ENCODE measurements at regions not wholly inside any gene's neighbourhood (a gene's known extent, or its start where the extent isn't known, plus 50 kb on each side); places are given as distances from the start of the nearest gene placed in this dataset.
A peak's percentile ranks its signal among the peaks of the same experiment; 100 is the strongest.
"Not testable (repeated sequence)": the region's sequence is repeated elsewhere in the genome, so short reads cannot be mapped to it uniquely, and the experiment has no call there.

DNA sequence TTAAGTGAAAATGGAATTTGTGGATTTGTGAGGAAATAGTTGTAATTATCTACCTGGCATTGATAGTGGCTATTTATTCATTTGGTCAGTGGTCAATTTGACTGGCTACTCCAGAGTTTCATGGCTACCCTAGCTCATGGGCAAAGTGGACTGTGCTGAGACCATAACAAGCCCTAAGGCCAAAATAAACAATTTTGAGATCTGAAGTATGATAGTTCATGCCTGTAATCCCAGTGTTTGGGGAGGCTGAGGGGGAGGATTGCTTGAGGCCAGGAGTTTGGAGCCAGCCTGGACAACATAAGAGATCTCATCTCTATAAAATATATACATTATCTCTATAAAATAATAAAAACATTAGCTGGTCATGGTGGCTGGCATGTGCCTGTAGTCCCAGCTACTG, 311.7 kb downstream of the HIVEP2 start:
- no peak for ATAC-seq
- DNase-seq (ENCODE audit: low spot score), result no peak

DNA sequence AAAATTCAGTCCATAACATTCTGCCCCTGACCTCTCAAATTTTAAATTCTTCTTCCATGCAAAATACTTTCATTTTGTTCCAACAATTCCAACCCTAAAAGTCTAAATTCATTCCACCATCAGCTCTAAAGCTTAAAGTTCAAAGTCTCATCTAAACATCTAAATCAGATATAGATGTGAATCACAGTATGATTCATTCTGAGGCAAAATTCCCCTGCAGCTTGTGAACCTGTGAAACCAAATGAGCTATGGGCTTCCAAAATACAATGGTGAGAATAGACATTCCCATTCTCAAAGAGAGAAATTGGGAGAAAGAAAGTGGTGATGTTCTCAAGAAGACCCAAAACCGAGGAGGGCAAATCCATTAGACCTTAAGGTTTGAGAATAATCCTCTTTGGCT, 309.8 kb downstream of the HIVEP2 start:
- DNase-seq (ENCODE audit: low spot score) (no peak), ATAC-seq (no peak)

DNA sequence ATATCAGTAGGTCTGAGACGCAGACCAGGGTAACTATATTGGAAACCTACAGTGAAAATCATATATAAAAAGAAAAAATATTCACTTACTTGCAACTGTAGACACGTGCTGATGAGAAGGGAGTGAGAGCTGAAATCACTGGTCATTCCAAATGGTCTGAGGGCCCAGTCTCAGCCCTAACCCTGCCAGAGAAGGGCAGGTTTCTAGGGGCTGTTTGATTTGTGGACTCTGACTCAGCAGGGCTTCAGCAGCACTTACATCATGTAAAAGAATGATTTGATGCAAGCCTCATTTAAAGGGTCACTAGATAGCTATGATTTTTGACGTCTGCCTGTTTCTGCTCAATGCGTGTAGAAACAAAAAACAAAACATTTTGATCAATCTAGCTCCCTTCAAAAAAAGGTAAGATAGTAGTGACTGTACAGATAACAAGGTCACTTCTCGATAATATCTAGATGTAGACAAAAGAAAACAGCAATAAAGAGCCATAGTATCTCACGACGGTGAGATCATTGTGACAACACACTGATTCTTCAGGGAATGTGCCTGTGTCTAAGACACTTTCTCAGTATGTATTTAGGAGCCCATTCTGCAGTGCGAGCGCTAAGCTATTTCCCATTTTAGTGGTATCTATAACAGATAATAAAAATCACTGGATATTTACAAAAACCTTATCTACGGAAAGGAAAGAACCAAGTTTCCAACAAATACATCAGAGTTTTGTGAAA, 307.2 kb downstream of the HIVEP2 start:
- no peak for ATAC-seq
- DNase-seq (ENCODE audit: low spot score), result no peak

DNA sequence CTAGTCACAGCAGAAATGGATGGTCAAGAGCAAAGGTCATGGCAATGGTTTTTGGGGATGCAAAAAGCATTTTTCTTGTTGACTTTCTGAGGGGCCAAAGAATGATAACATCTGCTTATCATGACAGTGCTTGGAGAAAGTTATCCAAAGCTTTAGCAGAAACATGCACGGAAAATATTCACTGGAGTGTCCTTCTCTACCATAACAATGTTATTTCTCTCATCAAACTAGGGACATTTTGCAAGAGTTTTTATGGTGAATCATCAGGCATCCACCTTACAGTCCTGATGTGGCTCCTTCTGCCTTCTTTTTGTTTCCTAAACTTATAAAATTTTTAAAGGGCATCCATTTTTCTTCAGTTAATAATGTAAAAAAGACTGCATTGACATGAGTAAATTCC, 302.3 kb downstream of the HIVEP2 start:
- ATAC-seq (no peak), DNase-seq (ENCODE audit: low spot score) (no peak)

DNA sequence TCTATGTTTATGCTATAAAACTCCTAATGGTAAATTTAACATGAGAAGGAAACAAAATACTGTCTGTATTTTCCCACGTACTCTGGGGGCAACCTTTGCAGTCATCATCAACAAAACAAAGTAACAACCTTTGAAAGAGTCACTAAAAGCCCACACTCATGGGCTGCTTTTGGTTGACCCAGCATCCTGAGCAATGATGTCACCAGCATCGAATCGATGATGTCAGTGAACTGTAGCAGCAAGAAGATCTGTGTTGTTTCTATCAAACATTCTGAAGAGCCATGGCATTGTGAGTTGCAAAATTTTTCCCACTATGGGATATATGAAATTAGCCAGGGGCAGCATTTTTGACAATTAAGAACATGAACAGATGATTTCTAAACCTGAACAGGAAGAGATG, 300.1 kb downstream of the HIVEP2 start:
- ATAC-seq (no peak), DNase-seq (ENCODE audit: low spot score) (no peak)

DNA sequence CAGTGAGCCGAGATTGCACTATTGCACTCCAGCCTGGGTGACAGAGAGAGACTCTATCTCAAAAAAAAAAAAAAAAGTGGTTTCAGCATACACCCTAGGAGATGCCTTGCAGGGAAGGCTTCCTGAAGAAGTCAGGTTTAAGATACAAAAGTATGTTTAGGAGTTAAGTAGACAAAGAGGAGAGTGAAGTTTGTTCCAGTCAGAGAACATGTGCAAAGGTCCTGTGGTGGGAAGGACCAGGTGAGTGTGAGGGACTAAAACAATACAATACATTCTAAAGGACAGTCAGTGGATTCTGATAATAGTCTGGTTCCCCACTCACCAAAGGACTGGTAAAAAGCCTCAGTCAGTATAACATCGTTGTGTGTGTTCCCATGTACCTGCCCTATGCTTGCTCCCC, 299.3 kb downstream of the HIVEP2 start:
- DNase-seq (ENCODE audit: low spot score), result no peak
- ATAC-seq, result no peak

DNA sequence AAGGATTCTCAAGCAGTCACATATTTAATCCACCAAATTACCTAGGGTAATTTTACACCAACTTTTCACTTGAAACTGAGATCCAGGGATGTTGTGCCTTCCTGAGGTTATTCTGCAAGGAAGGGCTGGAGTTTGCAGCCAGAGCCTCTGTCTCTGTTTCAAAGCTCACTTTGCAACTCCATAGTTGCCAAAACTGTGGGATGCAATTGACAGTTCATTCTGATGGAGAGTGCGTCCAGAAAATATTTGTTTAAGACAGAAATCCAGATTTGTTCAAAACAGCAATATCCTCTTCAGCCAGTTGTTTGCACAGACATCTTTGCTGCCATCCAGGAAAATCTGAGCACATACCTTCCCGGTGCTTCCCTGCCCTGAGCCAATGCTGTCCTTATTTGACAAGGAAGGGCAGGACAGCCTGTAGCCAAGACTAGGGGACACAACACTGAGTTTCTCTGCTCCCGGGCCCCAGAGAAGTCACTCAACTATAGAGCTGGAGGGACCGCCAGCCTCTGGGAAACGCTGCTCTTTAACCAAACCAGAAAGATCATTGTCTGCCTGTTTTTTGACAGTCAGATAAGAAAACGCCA, 297.4 kb downstream of the HIVEP2 start:
- peak; percentile 48 for DNase-seq (ENCODE audit: low spot score)
- peak; percentile 80 for ATAC-seq

DNA sequence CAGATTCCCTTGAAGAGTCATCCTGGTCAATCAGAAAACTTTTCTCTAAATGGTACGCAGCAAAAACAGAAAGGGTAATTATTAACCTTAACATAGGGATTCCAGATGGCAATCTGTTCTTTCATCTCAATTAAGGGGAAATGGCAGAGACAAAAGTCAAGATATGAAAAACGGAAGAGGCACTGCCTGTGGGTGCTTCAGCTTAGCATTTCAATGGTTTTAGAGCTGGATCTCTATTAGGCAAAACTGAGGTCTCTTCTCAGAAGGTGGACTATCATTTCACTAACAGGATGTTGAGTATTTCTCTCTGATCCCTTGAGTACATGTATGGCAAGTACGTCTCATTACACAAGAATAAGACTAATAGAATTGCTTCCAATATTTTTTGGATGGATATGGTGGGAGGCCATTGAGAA, 296.9 kb downstream of the HIVEP2 start:
- DNase-seq (ENCODE audit: low spot score) (no peak), ATAC-seq (peak; percentile 79)

DNA sequence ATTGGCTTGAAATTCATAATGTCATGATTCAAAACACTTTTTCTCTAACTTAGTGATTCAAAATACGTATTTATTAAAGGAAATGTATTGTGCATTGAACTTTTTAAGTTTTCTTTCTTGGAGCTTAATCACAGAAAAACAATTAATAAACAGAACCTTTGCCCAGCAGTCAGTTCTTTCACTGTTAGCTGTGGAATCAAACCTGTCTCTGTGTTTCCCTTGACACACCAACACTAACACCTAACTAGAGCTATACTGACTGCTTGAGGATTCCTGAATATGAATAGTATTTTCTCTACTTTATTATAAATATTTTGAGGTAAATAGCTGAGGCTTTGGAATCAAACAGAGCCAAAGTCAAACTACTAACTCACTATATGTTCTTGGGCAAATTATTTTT, 296.4 kb downstream of the HIVEP2 start:
- DNase-seq (ENCODE audit: low spot score) (no peak), ATAC-seq (peak; percentile 70)

DNA sequence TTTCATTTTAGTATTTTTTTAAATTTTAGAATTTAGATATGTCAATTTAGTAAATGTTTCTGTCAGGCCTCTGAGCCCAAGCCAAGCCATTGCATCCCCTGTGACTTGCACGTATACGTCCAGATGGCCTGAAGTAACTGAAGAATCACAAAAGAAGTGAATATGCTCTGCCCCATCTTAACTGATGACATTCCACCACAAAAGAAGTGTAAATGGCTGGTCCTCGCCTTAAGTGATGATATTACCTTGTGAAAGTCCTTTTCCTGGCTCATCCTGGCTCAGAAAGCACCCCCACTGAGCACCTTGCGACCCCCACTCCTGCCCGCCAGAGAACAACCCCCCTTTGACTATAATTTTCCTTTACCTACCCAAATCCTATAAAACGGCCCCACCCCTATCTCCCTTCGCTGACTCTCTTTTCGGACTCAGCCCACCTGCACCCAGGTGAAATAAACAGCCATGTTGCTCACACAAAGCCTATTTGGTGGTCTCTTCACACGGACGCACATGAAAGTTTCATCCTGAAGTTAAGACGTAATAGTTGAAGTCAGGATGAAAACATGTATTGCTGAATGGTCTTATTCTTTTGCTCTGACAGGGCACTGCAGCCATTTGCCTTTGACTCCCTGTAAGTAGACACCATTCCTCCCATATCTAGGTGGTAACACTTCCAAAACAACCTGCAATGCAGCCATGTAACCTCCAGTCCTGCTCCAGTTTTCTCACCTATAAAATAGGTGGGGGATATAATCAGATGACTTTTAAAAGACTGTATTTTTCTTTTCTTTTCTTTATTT, 295.3 kb downstream of the HIVEP2 start:
- not testable (repeated sequence) for DNase-seq (ENCODE audit: low spot score); ATAC-seq

DNA sequence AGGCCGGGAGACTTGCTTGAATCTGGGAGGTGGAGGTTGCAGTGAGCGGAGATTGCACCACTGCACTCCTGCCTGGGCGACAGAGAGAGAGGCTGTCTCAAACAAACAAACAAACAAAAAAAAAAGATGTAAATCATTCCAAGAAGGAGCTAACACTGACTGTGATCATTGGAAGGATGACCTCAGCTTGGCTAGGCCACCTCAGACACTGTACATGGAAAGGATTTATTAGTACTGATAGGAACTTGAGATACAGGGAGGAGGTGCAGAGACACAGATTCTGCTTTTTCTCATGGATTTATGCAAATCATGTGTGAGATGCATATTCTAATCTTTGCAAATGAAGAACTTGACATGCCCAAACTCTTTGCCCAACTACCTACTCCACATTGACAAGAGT, 293.6 kb downstream of the HIVEP2 start:
- ATAC-seq (no peak), DNase-seq (ENCODE audit: low spot score) (no peak)

DNA sequence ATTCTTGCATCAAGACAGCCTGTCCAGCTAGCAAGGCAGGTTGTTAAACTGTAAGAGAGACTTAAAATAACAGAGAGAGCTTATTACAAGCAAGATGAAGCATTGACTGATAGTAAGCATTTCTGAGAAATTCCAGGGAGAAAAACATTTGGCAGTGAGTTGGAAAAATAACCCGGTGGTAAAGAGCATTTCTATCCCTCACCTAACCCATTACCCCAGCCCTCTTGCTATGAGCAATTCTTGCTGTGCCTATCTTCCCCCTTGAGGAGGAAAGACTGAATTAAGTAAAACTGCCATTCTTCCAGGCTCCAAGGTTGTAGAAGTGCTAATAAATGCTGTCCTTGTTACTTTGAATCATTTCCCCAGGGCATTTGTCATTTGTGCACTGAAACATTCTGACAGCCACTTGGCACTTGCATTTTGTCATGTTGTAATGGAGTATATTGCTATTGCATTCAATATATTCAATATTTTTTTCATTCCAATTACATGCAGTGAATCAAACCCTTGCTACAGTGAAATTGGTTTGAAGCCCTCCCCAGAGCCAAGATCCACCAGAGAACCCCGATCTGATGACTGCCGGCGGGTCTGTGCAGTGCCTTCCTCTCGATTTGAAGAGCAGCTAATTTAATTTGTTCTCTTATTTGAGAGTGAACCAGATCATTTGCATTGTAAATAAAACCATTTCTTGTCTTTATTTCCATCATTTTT, 291.1 kb downstream of the HIVEP2 start:
- no peak for ATAC-seq
- DNase-seq (ENCODE audit: low spot score), result no peak

DNA sequence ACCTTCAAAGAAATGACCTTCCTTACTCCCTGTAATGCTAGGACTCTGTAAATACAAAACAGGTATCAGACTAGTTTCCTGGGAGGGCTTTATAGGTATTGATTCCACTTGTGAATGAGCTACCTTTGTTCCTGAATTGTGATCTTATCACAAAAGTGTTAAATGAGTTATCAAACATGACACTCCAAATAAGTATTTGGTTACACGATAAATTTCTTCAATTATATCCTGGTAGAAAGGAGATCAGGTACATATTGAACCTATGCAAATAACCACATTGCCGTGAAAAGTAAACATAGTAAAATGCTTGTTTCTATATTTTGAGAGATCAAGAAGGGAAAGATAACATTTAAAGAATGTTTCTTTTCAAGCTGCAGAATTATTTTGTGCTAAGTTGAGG, 285.3 kb downstream of the HIVEP2 start:
- DNase-seq (ENCODE audit: low spot score), result no peak
- ATAC-seq, result no peak

DNA sequence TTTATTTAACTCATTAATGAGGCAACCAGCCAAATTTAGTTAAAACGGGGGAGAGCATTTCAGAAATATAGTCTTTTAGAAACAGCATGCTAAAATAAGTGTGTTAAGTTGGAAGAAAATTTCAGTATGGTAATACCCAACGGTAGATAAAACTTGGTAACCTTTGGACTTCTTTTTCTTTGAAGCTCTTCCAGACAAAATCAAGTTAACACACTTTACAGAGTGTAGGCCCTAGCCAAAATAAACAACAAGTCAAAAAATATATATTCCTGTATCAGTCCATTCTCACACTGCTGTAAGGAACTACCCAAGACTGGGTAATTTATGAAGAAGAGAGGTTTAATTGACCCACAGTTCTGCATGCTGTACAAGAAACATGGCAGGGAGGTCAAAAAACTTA, 279.6 kb downstream of the HIVEP2 start:
- ATAC-seq (peak; percentile 52), DNase-seq (ENCODE audit: low spot score) (no peak)

DNA sequence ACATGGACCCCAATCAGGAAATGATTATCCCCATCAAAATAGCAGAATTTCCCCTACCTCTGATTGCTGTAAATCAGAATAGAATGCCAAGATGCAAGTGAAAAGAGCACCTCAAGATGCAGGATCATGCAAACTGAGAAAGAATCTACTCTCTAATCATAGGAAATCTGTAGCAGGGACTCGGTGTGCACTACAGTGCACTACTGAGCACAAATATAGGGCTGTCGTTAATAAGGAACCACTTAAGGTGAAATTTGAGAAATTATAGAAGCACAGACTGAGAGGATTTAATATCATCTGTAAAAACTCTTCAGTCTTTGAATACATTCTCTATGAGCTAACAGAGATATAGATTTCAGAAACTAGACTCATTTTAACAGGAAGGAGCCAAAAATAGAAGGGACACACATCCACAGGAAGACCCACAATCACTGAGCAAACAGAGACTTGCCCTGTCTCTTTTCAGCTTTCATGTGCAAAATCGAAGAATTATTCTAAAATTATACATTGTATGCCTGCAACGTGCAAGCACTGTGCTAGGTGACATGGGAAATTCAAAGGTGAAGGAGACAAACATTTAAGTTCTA, 278.3 kb downstream of the HIVEP2 start:
- ATAC-seq, result no peak

DNA sequence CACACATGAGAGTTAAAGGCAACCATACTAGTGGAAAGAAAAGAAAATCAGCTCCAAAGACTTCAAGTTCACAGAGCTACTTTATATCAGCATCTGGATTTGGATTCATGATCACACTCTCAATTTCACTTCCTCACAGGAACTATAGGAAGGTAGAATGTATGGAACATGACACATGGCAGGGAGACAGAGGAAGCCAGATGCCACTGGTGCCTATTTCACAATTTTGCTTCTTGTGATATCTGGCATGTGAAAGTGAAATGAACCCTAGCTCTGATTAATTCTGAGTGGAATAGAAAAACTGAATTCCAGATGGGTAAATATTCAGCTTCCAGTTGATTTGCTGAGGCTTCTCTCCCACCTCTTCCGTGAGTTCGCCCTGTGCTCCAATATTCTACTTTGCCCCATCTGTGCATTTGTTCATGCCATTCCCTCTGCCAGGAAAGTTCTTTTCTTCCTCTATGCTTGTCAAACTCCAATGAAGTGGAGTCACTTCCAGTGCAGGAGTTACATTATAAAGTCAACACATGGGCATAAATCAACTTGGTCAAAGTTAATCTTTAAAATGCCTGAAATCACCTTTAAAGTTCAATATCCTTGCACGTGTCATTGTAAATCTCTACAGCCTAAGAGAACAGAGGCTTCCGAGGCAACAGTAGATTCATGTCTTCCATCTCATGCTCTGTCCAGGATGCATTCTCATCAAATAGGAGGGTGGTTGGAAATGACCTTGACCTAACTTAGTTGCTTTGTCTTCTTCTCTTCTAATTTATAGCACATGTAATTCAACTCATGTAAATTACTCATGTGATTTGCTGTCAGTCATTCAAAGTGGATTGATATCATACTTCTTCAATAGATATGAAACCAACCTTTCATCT, 275.3 kb downstream of the HIVEP2 start:
- no peak for ATAC-seq
- DNase-seq (ENCODE audit: low spot score), result no peak

More for the DNA sequence above, 278.3 kb downstream of the HIVEP2 start:
- no peak for DNase-seq (ENCODE audit: low spot score)

DNA sequence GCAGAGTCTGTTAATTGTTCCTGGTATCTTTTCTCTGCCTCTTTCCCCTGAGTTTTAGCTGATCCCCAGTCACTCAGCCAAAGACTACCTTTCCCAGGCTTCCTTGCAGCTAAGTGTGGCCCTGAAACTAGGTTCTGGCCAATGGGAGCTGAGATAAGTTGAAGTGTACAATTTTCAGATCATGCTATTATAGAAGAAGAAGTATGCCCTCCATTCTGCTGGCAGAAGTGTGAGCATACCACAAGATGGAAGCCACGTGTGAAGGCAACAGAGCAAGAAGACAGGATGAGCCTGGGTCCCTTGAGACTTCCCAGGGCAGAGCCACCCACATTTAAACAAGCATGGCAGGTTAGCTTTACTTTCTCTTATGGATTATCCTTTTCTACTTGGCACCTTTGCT, 273.2 kb downstream of the HIVEP2 start:
- ATAC-seq (no peak), DNase-seq (ENCODE audit: low spot score) (no peak)

DNA sequence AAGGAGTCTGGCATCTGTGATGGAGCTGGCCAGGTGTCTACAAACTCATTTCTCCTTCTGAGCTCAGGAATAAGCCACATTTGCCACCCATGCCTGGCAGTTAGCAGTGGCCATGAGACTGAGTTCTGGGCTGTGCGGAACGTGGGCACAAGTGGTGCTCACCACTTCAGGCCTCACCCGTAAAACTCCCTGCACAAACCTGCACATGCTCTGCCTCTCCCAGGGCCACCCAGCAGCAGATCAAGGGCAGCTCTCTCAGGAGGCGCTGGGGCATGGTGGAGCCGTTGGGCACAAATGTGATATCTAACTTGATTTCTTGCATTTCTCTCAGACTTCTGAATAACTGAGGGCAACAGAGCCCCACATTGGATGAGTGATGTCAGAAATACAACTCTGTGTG, 269.5 kb downstream of the HIVEP2 start:
- ATAC-seq (no peak), DNase-seq (ENCODE audit: low spot score) (no peak)

DNA sequence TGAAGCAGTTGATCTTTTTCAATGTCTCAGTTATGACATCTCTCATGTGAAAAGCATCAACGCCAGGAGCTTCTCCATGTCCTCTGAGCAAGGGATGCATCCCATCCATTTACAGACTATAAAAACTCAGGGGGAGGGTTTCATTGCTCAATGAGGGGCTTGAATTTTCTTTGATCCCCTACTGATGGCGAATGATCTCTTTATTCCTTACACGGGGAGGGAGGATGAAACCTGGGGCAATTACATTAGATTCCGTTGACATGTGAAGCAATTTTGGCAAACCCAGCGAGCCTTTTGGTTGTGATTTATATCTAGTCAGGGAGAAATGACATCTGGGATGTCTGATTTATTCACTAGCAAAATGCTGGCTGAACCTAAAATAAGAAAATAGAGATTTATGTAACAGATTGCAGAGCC, 268.9 kb downstream of the HIVEP2 start:
- DNase-seq (ENCODE audit: low spot score), result no peak
- ATAC-seq, result no peak

DNA sequence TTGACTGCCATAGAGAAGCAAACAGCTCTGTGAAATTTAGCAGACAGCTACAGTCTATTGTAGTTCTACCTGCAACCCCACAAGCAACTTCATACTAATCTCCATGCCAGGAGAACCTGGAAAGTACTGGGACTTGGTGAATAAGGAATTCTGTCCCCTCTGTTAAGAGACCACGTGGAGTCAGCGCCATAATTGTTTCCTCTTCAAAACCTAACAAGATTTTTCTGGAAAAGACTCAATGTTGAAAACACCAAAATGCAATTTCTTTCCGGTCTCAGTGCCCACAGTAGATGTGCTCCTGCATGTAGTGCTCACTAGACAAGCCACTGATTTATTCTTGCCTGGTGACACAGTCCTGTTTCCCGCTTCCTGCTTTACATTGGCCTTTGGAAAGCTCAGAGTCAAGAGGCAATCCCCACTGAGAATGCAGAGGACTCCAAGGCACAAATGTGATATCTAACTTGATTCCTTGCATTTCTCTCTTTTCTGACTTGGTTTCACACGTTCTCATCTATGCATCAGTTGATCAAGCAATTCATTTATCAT, 268.3 kb downstream of the HIVEP2 start:
- DNase-seq (ENCODE audit: low spot score) (no peak), ATAC-seq (no peak)

Measured in left lobe of liver (tissue), 2 donors.